Transverse colon (tissue), 4 donors: ENCODE measurements at regions not wholly inside any gene's neighbourhood (a gene's known extent, or its start where the extent isn't known, plus 50 kb on each side); places are given as distances from the start of the nearest gene placed in this dataset.

ENCODE experiments used
- CTCF ChIP-seq, 5 experiments: fragments of 200-600 bp in 3 of 5; fragments of 450-650 bp in 2 of 5; sonication (generic) in 3 of 5; IDR thresholded peaks; 1 replicate in 2 of 5; 2 replicates in 3 of 5; pipeline ENCODE4 v1.5.1; 2016 to 2017; ENCODE audit warnings: antibody characterized with exemption in 5 of 5, inconsistent platforms in 3 of 5, mild to moderate bottlenecking in 2 of 5, moderate library complexity in 1 of 5
- POLR2AphosphoS5 ChIP-seq, 3 donors: sonication (generic); formaldehyde crosslinking; IDR thresholded peaks; one replicate each; pipeline ENCODE4 v1.6.1; 2016; ENCODE audit warnings: antibody characterized with exemption in 3 of 3

- TF ChIP-seq CTCF (IDR thresholded peaks at IDR 0.05) (no peak), POLR2AphosphoS5 (IDR thresholded peaks at IDR 0.05) (no peak)
Measured at GRCh38 chr9:115249488-115249887, 131.5 kb upstream of the TNC start.
